Breast epithelium (tissue), 3 donors: ENCODE measurements at regions not wholly inside any gene's neighbourhood (a gene's known extent, or its start where the extent isn't known, plus 50 kb on each side); places are given as distances from the start of the nearest gene placed in this dataset.

ENCODE experiments used
- POLR2A ChIP-seq: fragments of 450-650 bp; IDR thresholded peaks from one replicate; pipeline ENCODE4 v1.6.1; 2016; ENCODE audit warnings: antibody characterized with exemption, mild to moderate bottlenecking, moderate library complexity
- POLR2AphosphoS5 ChIP-seq, 3 donors: sonication (generic); formaldehyde crosslinking; IDR thresholded peaks; one replicate each; pipeline ENCODE4 v1.6.1; 2017; ENCODE audit warnings: antibody characterized with exemption in 3 of 3
- TF ChIP-seq, protein P1 (sequence below), 3 donors: fragments of 450-650 bp; IDR thresholded peaks; one replicate each; pipeline ENCODE4 v1.5.1; 2016 to 2017; ENCODE audit warnings: antibody characterized with exemption in 3 of 3, mild to moderate bottlenecking in 3 of 3, moderate library complexity in 3 of 3

DNA sequence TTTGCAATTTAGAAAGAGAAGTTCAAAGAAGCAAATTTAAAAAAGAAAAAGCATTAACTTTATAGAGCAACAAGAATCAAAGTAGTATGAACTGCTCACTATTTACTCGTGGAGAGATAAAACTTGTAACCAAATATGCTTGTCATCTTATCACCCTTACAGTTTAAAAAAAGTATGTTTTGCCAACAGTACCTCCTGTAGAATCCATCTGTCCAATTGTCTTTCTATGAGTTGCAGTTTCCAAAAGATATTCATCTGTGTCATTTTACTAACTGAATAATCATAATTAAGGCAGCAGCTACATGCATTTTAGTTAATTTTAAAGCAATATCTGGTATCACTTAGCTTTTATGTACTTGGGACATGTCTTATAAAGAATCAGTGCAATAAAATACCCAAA is 1112.3 kb downstream of the DSC3 start:
- no peak for TF ChIP-seq POLR2A
- TF ChIP-seq, protein P1, sequence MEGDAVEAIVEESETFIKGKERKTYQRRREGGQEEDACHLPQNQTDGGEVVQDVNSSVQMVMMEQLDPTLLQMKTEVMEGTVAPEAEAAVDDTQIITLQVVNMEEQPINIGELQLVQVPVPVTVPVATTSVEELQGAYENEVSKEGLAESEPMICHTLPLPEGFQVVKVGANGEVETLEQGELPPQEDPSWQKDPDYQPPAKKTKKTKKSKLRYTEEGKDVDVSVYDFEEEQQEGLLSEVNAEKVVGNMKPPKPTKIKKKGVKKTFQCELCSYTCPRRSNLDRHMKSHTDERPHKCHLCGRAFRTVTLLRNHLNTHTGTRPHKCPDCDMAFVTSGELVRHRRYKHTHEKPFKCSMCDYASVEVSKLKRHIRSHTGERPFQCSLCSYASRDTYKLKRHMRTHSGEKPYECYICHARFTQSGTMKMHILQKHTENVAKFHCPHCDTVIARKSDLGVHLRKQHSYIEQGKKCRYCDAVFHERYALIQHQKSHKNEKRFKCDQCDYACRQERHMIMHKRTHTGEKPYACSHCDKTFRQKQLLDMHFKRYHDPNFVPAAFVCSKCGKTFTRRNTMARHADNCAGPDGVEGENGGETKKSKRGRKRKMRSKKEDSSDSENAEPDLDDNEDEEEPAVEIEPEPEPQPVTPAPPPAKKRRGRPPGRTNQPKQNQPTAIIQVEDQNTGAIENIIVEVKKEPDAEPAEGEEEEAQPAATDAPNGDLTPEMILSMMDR (IDR thresholded peaks at IDR 0.05) = no peak
- TF ChIP-seq POLR2AphosphoS5 (IDR thresholded peaks at IDR 0.05) = no peak
